Superior temporal gyrus (tissue), 1 donor: ENCODE measurements at regions not wholly inside any gene's neighbourhood (a gene's known extent, or its start where the extent isn't known, plus 50 kb on each side); places are given as distances from the start of the nearest gene placed in this dataset.

ENCODE experiments used
- DNase-seq: peaks from one replicate; pipeline ENCODE4 v3.0.0-alpha.2; 2016; ENCODE audit errors: extremely low spot score

- no peak for DNase-seq
These were observed 269.3 kb downstream of the POU4F1 start for GRCh38 chr13:78334059-78334458.

- no peak for DNase-seq
These were observed 276.7 kb downstream of the POU4F1 start for GRCh38 chr13:78326633-78327032.

DNA sequence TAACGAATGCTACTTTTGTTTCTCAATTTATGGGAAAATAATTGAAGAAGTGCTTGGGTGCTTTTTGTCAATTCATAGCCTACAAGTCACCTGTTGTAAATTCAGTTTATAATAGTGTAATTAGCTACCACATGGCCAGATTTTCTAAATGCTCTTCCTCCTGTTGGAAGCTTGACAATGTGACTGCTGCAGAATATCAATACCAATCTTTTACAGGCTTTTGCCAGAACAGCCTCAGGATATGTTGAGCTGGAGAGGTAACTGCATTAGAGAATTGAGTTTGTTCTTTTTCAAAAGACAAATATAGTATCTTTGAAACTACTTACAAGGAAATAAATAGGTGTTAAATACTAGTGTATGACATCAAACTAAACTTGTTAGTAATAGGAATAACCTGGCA, 277.8 kb downstream of the POU4F1 start:
- DNase-seq = no peak

DNA sequence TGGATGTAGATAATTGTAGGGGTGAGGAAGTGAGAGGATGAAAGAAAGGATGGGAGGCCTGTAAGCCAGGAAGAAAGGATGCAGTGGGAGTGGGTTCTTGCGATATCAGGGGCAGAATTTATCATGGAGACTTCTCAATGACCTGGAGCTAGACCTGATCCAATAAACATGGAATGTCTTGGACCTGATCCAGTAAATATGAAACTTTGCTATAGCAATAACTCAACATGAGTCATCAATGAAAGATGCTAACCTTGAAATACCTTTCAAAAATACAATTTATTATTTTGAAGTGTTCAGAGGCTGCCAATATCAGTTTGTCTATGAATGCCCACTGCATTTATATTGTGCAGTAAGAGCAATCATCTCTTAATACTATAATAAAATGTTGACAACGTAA, 279.5 kb downstream of the POU4F1 start:
- DNase-seq = no peak

- no peak for DNase-seq
These were observed 280.3 kb downstream of the POU4F1 start for GRCh38 chr13:78323040-78323439.

- no peak for DNase-seq
These were observed 284.2 kb downstream of the POU4F1 start for GRCh38 chr13:78319101-78319627.

DNA sequence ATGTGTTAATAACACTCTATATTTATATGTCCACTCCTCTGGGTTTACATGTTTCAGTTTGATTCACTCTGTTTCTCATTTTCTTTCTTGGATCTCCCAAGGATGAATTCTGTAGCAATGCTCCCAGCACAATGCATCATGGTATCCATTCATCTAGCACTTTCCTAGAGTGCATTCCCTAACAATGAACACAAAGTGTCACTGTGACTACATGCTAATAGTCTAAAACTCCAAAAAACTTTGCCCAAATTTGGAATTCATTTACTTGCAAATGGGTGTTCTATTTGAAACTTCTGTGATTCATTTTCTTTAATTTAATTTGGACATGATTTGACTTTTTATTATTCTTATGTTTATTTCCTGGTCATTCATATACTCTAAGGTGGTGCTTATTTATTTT, 286.3 kb downstream of the POU4F1 start:
- DNase-seq = peak; percentile 36

DNA sequence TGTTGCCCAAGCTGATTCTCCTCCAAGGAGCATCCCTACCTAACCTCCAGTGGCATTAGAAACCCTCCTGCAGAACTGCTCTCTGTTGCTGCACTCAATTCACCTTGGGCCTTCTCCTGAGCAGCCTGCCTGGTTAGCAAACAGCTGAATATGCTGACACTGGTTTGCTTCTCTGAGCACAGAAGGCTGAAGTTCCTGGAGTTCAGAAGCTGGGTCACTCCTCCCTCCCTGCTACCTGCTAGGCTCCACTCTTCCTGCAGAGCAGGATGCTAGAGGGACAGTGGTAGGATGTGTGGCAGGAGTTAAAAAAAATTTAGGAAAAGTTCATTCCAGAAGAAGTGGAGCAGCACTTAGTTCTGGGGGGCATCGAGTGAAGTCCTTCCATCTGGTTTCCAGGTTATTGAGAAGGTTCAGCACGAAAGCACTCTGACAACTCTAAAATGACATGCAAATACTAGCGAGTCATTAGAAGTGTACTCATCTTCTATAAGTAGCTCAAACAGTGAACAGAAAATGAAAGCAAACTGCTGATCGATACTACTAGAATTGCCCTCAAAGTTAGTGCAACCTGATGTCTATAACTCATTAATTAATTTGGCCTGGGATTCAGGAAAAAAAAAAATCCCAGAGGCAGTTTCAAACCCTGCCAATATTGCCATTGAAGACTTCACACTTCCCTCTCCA, 293.7 kb downstream of the POU4F1 start:
- DNase-seq = no peak

- DNase-seq = no peak
These were observed 296.7 kb downstream of the POU4F1 start for GRCh38 chr13:78306519-78307206.

DNA sequence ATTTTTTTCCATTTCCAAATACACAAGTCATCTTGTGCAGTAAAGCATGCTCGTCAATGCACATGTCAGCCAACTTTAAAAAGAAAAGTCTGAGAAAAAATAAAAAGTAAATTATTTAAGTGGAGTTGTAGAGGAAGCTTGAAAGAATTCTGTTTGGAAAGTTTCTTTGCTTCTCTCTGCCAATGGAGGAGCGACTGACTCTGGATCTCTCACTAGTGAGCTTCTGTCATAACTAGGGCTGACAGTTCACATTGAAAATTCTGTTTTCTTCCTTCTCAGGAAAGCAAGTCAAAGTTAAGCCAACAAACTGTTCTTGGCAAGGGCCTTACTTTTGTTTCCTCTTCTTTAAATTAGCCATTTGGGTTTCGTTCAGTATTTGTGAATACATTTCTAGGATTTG, 298.2 kb downstream of the POU4F1 start:
- no peak for DNase-seq

DNA sequence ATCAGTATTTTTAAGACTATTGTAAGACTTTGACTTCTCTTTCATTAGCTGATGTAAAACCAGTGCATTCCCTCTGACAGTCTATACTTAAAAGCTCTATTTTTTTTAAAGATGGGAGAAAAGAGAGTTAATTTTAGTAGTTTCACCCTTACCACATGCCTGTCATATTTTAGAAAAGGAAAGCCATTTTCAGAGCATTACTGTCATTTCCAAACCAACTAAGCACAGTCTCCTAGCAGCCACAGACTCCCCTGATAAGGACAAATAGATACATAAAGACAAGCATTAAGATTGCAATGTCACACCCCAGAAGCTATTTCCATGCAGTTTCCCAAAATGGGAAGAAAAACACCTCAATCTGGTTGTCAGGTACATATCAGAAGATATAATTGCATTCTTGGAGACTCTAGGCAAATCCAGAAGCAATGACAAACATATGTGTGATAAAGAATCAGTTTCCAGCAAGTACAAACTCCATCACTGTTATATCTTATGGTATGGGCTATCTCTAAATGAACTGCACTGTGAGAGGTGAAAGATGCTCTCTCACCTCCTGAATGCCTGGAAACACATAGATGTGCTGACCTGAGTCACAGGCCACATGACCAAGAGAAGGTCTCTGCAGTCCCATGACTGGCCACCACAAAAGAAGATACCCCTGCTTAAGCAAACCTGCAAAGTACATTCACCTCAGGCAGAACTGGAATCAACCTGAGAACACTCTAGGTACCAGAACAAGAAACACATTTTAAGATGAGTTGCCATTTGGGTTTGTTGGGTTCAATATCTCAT, 303.3 kb downstream of the POU4F1 start:
- DNase-seq = no peak

DNA sequence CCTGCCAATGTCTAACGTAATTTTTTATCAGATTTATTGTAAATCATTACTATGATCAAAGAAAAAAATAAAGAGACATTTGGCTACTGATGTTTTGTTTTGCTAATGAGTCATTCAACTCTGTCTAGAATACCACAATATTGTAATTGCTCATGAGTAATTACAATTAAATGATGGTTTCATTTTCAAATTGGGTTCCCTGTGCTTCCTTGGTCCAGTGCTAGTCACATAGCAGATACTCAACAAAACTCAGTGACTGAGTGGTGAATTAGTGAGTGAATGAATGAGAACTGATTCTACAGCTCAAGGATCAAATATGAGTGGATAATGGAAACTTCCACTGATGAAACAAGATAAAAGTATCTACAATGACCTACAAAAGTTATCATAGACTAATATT, 304.7 kb downstream of the POU4F1 start:
- no peak for DNase-seq

DNA sequence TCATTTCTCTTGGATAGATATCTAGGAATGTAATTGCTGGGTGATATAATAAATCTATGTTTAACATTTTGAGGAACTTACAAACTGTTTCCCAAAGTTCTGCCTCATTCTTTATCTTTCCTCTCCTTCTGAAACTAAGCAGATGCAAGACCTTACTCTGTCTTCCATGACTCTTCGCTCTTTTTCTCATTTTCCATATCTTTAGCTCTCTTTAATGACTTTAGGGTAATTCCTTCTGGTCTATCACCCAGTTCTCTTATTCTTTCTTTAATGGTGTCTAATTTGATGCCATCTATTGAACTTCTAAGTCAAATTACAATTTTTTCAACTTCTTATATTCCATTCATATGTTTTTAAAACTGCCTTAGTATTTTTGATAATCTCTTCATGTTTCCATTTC, 316.6 kb downstream of the POU4F1 start:
- no peak for DNase-seq

DNA sequence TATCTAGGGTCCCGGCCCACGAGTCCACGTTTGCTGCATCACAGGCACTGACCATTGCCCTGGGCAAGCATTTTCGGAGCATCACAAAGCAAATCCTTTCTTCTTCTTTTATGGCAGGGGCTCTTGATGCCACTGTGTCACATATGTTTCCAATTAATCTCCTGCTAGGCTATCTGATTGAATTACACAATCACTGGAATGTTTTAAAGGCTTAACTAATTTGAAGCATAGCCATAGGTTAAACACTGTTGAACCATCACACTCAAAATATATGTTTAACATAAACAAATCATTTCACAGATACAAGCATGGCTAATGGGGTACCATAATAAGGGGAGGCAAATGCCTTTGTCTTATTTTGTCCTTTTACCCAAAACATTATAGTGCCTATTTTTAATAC, 338.3 kb downstream of the POU4F1 start:
- DNase-seq = no peak

DNA sequence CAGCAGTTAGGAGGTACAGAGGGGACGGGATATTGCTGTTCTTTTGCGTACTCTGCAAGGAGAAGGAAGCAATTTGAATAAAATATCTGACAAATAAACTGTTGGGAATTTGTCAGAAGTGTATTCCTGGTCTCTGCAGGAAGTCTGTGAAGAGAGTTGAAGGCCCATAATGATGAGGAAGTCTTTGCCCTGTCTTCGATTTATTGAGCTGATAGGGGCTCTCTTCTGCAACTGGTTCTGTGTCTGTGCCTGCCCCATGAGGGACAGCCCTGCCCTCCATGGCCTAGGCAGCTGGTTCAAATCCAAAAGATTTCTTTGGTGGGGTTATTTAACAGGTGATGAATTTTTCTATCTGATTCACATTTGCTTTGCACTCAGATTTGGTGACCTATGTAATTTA, 339.7 kb upstream of the EDNRB start:
- DNase-seq = no peak

DNA sequence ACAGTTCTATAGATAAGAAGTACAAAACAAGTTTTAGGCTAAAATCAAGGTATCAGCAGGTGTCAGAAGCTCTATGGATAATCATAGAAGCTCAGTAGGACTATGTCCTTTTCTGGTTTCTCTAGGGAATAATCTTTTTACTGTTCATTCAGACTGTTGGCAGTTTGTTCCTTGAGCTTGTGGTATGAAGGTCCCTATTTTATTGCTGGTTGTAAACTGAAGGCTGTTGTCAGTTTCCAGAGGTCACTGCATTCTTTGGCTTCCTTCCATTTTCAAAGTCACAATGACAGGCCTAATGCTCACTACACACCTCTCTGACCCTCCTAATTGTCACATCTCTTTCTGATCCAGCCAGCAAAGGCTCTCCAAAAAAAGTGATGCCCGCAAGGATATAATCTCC, 337.9 kb upstream of the EDNRB start:
- DNase-seq = no peak

GRCh38 chr13:78254113-78254512, 335.5 kb upstream of the EDNRB start:
- DNase-seq = no peak

DNA sequence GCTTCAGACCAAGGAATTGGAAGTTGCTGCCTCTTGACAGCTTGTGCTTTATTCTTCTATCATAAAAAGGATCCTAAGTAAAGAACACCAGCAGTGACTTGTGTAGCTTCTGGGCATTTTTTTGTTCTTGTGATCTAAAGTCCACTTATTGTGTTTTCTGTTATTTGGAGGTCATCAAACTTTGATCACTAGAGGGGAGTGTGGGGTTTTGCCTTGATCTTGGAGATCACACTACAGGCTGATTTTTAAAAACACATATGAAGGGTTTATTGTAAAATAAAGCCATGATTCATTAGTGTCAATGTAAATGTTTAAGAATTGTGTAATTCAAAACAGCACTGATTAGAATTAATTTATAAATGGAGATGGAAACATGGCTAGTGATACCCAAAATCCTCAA, 328.7 kb upstream of the EDNRB start:
- DNase-seq = no peak

GRCh38 chr13:78241278-78241919, 322.8 kb upstream of the EDNRB start:
- peak; percentile 48 for DNase-seq

DNA sequence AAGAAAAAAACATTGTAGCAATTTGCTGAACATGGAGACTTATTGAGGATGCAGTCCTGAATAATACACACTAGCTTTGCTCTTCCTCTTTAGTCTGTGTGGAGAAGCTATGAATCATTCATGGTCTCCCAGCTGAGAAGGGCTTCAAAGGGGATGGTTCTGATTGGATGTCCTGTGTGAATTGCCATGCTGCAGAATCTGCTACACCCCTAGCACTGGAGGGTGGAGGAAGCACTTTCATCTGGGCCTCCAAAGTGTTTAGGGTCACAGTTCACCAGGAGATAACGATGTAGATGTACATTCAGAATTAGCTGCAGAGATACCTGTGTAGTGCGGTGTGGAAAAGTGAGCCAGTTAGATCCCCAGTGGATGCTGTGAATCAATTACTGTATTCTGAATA, 321.1 kb upstream of the EDNRB start:
- no peak for DNase-seq

- no peak for DNase-seq
These were observed 320.3 kb upstream of the EDNRB start for GRCh38 chr13:78238911-78239310.

- no peak for DNase-seq
These were observed 310.3 kb upstream of the EDNRB start for GRCh38 chr13:78228940-78229339.
